H9 (cell line): ENCODE measurements at regions not wholly inside any gene's neighbourhood (a gene's known extent, or its start where the extent isn't known, plus 50 kb on each side); places are given as distances from the start of the nearest gene placed in this dataset.

Experiments
- DNase-seq: peaks from one replicate; pipeline ENCODE4 v3.0.0-alpha.2; 2017
- H2AFZ ChIP-seq: one replicate; pipeline ENCODE4 v1.6.1; 2013; ENCODE audit warnings: mild to moderate bottlenecking, low read length, control low read depth, moderate library complexity
- H2AK5ac ChIP-seq: 2 replicates; pipeline ENCODE4 v1.6.1; 2013; ENCODE audit warnings: low read length, control low read depth, mixed read lengths; ENCODE audit not compliant: insufficient read length
- H2BK120ac ChIP-seq: one replicate; pipeline ENCODE4 v1.6.1; 2013; ENCODE audit warnings: low read depth, mild to moderate bottlenecking, low read length, control low read depth, inconsistent platforms; ENCODE audit not compliant: poor library complexity, severe bottlenecking
- H2BK12ac ChIP-seq: 2 replicates; pipeline ENCODE4 v1.6.1; 2013; ENCODE audit warnings: low read length, control low read depth, mixed read lengths, low read depth; ENCODE audit not compliant: insufficient read length
- H2BK15ac ChIP-seq: 2 replicates; pipeline ENCODE4 v1.6.1; 2013; ENCODE audit warnings: low read depth, low read length, control low read depth
- H2BK20ac ChIP-seq: one replicate; pipeline ENCODE4 v1.6.1; 2013; ENCODE audit warnings: low read depth, mild to moderate bottlenecking, low read length, control low read depth, inconsistent platforms; ENCODE audit not compliant: poor library complexity, severe bottlenecking
- H2BK5ac ChIP-seq: 2 replicates; pipeline ENCODE4 v1.6.1; 2013; ENCODE audit warnings: low read length, control low read depth, mixed read lengths; ENCODE audit not compliant: insufficient read length
- H3K14ac ChIP-seq: 2 replicates; pipeline ENCODE4 v1.6.1; 2013; ENCODE audit warnings: low read length, control low read depth; ENCODE audit not compliant: insufficient read depth
- H3K18ac ChIP-seq: 2 replicates; pipeline ENCODE4 v1.6.1; 2013; ENCODE audit warnings: low read depth, mild to moderate bottlenecking, mixed read lengths, low read length, control low read depth; ENCODE audit not compliant: insufficient read length
- H3K23ac ChIP-seq: 2 replicates; pipeline ENCODE4 v1.6.1; 2013; ENCODE audit warnings: low read length, control low read depth, mixed read lengths, low read depth; ENCODE audit not compliant: insufficient read length
- H3K23me2 ChIP-seq: 2 replicates; pipeline ENCODE4 v1.6.1; 2013; ENCODE audit warnings: low read depth, mild to moderate bottlenecking, mixed read lengths, low read length, control low read depth; ENCODE audit not compliant: insufficient read length, poor library complexity, severe bottlenecking
- H3K27ac ChIP-seq: 2 replicates; pipeline ENCODE4 v1.5.1; 2013; ENCODE audit warnings: low read length, control low read depth, mixed read lengths, low read depth; ENCODE audit not compliant: insufficient read length
- H3K27me3 ChIP-seq: 2 replicates; pipeline ENCODE4 v1.6.1; 2013; ENCODE audit warnings: low read length, control low read depth, inconsistent platforms; ENCODE audit not compliant: insufficient read depth
- H3K4ac ChIP-seq: 2 replicates; pipeline ENCODE4 v1.6.1; 2013; ENCODE audit warnings: low read depth, mild to moderate bottlenecking, control low read depth, inconsistent platforms, low read length, moderate library complexity
- H3K4me1 ChIP-seq: 2 replicates; pipeline ENCODE4 v1.6.1; 2013; ENCODE audit warnings: low read length, control low read depth, inconsistent platforms; ENCODE audit not compliant: insufficient read depth
- H3K4me2 ChIP-seq: 2 replicates; pipeline ENCODE4 v1.6.1; 2013; ENCODE audit warnings: low read length, control low read depth, mixed read lengths; ENCODE audit not compliant: insufficient read length, insufficient read depth
- H3K56ac ChIP-seq: 2 replicates; pipeline ENCODE4 v1.6.1; 2013; ENCODE audit warnings: low read depth, mild to moderate bottlenecking, mixed read lengths, low read length, control low read depth; ENCODE audit not compliant: insufficient read length
- H3K79me1 ChIP-seq: 2 replicates; pipeline ENCODE4 v1.6.1; 2013; ENCODE audit warnings: low read depth, mild to moderate bottlenecking, moderate library complexity, low read length, control low read depth, inconsistent platforms; ENCODE audit not compliant: insufficient read depth, poor library complexity, severe bottlenecking
- H3K79me2 ChIP-seq: 2 replicates; pipeline ENCODE4 v1.6.1; 2013; ENCODE audit warnings: low read length, control low read depth, inconsistent platforms; ENCODE audit not compliant: insufficient read depth
- H3K9ac ChIP-seq: 2 replicates; pipeline ENCODE4 v1.6.1; 2013; ENCODE audit warnings: low read length, control low read depth, mixed read lengths; ENCODE audit not compliant: insufficient read length; ENCODE audit errors: extremely low read depth
- H3K9me3 ChIP-seq: one replicate; pipeline ENCODE4 v1.6.1; 2013; ENCODE audit warnings: low read depth, low read length, inconsistent platforms; ENCODE audit not compliant: control insufficient read depth
- H3T11ph ChIP-seq: one replicate; pipeline ENCODE4 v1.6.1; 2013; ENCODE audit warnings: mild to moderate bottlenecking, low read length, control low read depth, inconsistent platforms
- H4K20me1 ChIP-seq: one replicate; pipeline ENCODE4 v1.6.1; 2013; ENCODE audit not compliant: control insufficient read depth, insufficient read length, insufficient read depth
- H4K5ac ChIP-seq: 2 replicates; pipeline ENCODE4 v1.6.1; 2013; ENCODE audit warnings: low read depth, mild to moderate bottlenecking, mixed read lengths, low read length, control low read depth; ENCODE audit not compliant: insufficient read length
- H4K8ac ChIP-seq: replicated peaks from 2 replicates; pipeline ENCODE4 v1.6.1; 2013; ENCODE audit warnings: low read length, control low read depth, mixed read lengths, low read depth; ENCODE audit not compliant: insufficient read length
- H4K91ac ChIP-seq: 2 replicates; pipeline ENCODE4 v1.6.1; 2013; ENCODE audit warnings: low read depth, mild to moderate bottlenecking, moderate library complexity, mixed read lengths, low read length, control low read depth; ENCODE audit not compliant: insufficient read length
- H3K27ac Mint-ChIP-seq, 3 experiments: 2 replicates in 2 of 3; 3 replicates in 1 of 3; pipeline ENCODE4 v1.8.0; 2020 to 2021; ENCODE audit warnings: mixed read lengths in 3 of 3, mild to moderate bottlenecking in 1 of 3, moderate library complexity in 1 of 3
- H3K27me3 Mint-ChIP-seq: 2 replicates; pipeline ENCODE4 v1.8.0; 2021; ENCODE audit warnings: low read depth, mild to moderate bottlenecking, moderate library complexity, mixed read lengths
- H3K36me3 Mint-ChIP-seq, 3 experiments: 2 replicates in 2 of 3; 3 replicates in 1 of 3; pipeline ENCODE4 v1.8.0; 2020 to 2021; ENCODE audit warnings: low read depth in 3 of 3, mixed read lengths in 3 of 3; ENCODE audit not compliant: insufficient read depth in 1 of 3
- H3K4me1 Mint-ChIP-seq, 2 experiments: 2 replicates each; pipeline ENCODE4 v1.8.0; 2020; ENCODE audit warnings: mixed read lengths in 2 of 2
- H3K4me3 Mint-ChIP-seq, 2 experiments: 2 replicates in 1 of 2; 3 replicates in 1 of 2; pipeline ENCODE4 v1.8.0; 2020 to 2021; ENCODE audit warnings: mild to moderate bottlenecking in 2 of 2, mixed read lengths in 2 of 2, moderate library complexity in 1 of 2
- H3K9me3 Mint-ChIP-seq, 2 experiments: 2 replicates in 1 of 2; 3 replicates in 1 of 2; pipeline ENCODE4 v1.8.0; 2020; ENCODE audit warnings: mild to moderate bottlenecking in 2 of 2, mixed read lengths in 2 of 2, moderate library complexity in 1 of 2
- WGBS: extraction: QIAGEN DNeasy Blood & Tissue Kit; methylation state at CpG from one replicate; pipeline ENCODE4 v1.1.7; 2013; ENCODE audit warnings: missing lambda C conversion rate, low lambda C conversion rate, mixed read lengths; ENCODE audit not compliant: insufficient read length; ENCODE audit errors: extremely low coverage; 5-methylcytosine and 5-hydroxymethylcytosine counted together
- TF ChIP-seq, protein P1 (sequence below): fragments of 200-600 bp; sonication (generic); conservative IDR thresholded peaks from 3 replicates; pipeline ENCODE4 v1.8.0; 2021; ENCODE audit warnings: antibody characterized with exemption, mild to moderate bottlenecking

DNA sequence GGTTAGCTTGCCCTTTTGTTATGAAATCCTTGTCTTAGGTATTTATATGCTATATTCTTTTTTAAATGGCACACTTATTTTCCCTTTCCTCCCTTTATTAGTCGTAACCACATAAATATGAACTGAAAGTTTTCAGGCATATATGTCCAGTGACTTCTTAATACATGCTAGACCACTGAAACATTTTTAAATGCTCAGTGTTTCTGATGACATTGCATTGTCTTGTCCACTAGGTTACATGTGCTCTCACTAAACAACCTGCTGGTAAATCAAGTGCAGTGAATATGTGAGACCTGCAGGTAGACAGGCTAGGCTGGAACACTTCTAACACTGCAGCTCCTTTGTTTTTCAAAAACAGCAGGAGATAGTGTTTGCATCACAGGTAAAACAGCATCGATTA is 332.6 kb upstream of the DACH1 start:
- no peak overlapping the region for H3K23ac ChIP-seq
- H3K4me1 ChIP-seq: no peaks in the 10 kb centered on the region; the same call in 1 of the 2 replicates
- H2BK12ac ChIP-seq: no peak overlapping the region
- no peaks in the 10 kb centered on the region for H3K23me2 ChIP-seq
- Mint-ChIP-seq H3K9me3 (no peaks in the 10 kb centered on the region), H3K36me3 (no peaks in the 10 kb centered on the region), H3K27ac (no peak overlapping the region), H3K4me1 (peaks cover 0 to 8% of the 10 kb centered on the region in 2 experiments; a peak in 1 of 4 replicates), H3K27me3 (no peaks in the 10 kb centered on the region), H3K4me3 (no peak overlapping the region)
- H3K4ac ChIP-seq: no peak overlapping the region
- H3T11ph ChIP-seq: no peak overlapping the region
- H2AFZ ChIP-seq: no peak overlapping the region
- no peak overlapping the region for H2BK120ac ChIP-seq
- no peak overlapping the region for H2BK5ac ChIP-seq
- TF ChIP-seq, protein P1, sequence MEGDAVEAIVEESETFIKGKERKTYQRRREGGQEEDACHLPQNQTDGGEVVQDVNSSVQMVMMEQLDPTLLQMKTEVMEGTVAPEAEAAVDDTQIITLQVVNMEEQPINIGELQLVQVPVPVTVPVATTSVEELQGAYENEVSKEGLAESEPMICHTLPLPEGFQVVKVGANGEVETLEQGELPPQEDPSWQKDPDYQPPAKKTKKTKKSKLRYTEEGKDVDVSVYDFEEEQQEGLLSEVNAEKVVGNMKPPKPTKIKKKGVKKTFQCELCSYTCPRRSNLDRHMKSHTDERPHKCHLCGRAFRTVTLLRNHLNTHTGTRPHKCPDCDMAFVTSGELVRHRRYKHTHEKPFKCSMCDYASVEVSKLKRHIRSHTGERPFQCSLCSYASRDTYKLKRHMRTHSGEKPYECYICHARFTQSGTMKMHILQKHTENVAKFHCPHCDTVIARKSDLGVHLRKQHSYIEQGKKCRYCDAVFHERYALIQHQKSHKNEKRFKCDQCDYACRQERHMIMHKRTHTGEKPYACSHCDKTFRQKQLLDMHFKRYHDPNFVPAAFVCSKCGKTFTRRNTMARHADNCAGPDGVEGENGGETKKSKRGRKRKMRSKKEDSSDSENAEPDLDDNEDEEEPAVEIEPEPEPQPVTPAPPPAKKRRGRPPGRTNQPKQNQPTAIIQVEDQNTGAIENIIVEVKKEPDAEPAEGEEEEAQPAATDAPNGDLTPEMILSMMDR: 0 out of 3 replicates have a peak, but pooled peaks have one; percentile 9
- no peaks in the 10 kb centered on the region for H3K79me1 ChIP-seq
- H3K14ac ChIP-seq: no peak overlapping the region
- no peak overlapping the region for H2BK20ac ChIP-seq
- H4K91ac ChIP-seq: no peak overlapping the region
- no peak overlapping the region for H3K18ac ChIP-seq
- no peak overlapping the region for H3K9ac ChIP-seq
- H3K9me3 ChIP-seq: no peaks in the 10 kb centered on the region
- H3K79me2 ChIP-seq: no peaks in the 10 kb centered on the region
- no peak overlapping the region for H4K5ac ChIP-seq
- no peak overlapping the region for H4K8ac ChIP-seq
- no CpG with 5 or more reads among the region's 2 CpGs for whole genome bisulfite sequencing
- no peak overlapping the region for H3K56ac ChIP-seq
- H3K27me3 ChIP-seq: no peaks in the 10 kb centered on the region
- no peak overlapping the region for H3K4me2 ChIP-seq
- H2AK5ac ChIP-seq: no peak overlapping the region
- no peak overlapping the region for H2BK15ac ChIP-seq
- no peak for DNase-seq
- no peaks in the 10 kb centered on the region for H4K20me1 ChIP-seq
- H3K27ac ChIP-seq: no peak overlapping the region
